Left renal cortex interstitium (tissue), 4 donors: ENCODE measurements at regions not wholly inside any gene's neighbourhood (a gene's known extent, or its start where the extent isn't known, plus 50 kb on each side); places are given as distances from the start of the nearest gene placed in this dataset.
"Not testable (repeated sequence)": the region's sequence is repeated elsewhere in the genome, so short reads cannot be mapped to it uniquely, and the experiment has no call there.

Source experiments
- DNase-seq, 4 donors: peaks; one replicate each; pipeline ENCODE4 v3.0.0-alpha.2; 2013; ENCODE audit warnings: low read depth in 4 of 4, low spot score in 2 of 4, missing footprints in 1 of 4

GRCh38 chr3:3476669-3477068 lies 297.2 kb upstream of the CRBN start:
- DNase-seq: no peak

- DNase-seq: no peak
These were observed 289.1 kb upstream of the CRBN start for GRCh38 chr3:3468596-3468995.

- no peak for DNase-seq
These were observed 284.6 kb upstream of the CRBN start for GRCh38 chr3:3464131-3464530.

GRCh38 chr3:3461317-3461716 lies 281.8 kb upstream of the CRBN start:
- no peak for DNase-seq

- DNase-seq: no peak
These were observed 269.0 kb upstream of the CRBN start for GRCh38 chr3:3448468-3448867.

- DNase-seq: no peak
These were observed 268.1 kb upstream of the CRBN start for GRCh38 chr3:3447641-3448040.

- no peak for DNase-seq
These were observed 266.8 kb upstream of the CRBN start for GRCh38 chr3:3446251-3446650.

GRCh38 chr3:3443482-3443881 lies 264.0 kb upstream of the CRBN start:
- DNase-seq: no peak

- no peak for DNase-seq
These were observed 254.2 kb upstream of the CRBN start for GRCh38 chr3:3433711-3434110.

GRCh38 chr3:3429841-3430240 lies 250.3 kb upstream of the CRBN start:
- no peak for DNase-seq

GRCh38 chr3:3407707-3408106 lies 228.2 kb upstream of the CRBN start:
- DNase-seq: not testable (repeated sequence)

GRCh38 chr3:3405131-3405530 lies 225.6 kb upstream of the CRBN start:
- no peak for DNase-seq

GRCh38 chr3:3403700-3404099 lies 224.2 kb upstream of the CRBN start:
- no peak for DNase-seq

- no peak for DNase-seq
These were observed 213.5 kb upstream of the CRBN start for GRCh38 chr3:3392946-3393345.

- no peak for DNase-seq
These were observed 204.0 kb upstream of the CRBN start for GRCh38 chr3:3383461-3383860.

- no peak for DNase-seq
These were observed 192.8 kb upstream of the CRBN start for GRCh38 chr3:3372210-3372777.

- no peak for DNase-seq
These were observed 188.8 kb upstream of the CRBN start for GRCh38 chr3:3368306-3368705.

GRCh38 chr3:3366386-3366785 lies 186.9 kb upstream of the CRBN start:
- no peak for DNase-seq

- DNase-seq: no peak
These were observed 186.2 kb upstream of the CRBN start for GRCh38 chr3:3365716-3366115.

GRCh38 chr3:3356846-3357245 lies 177.4 kb upstream of the CRBN start:
- DNase-seq: no peak

GRCh38 chr3:3355442-3355841 lies 176.0 kb upstream of the CRBN start:
- no peak for DNase-seq

- DNase-seq: no peak
These were observed 173.7 kb upstream of the CRBN start for GRCh38 chr3:3353153-3353552.

GRCh38 chr3:3351226-3351625 lies 171.7 kb upstream of the CRBN start:
- no peak for DNase-seq
